Lower leg skin (tissue), 4 donors: ENCODE measurements at regions not wholly inside any gene's neighbourhood (a gene's known extent, or its start where the extent isn't known, plus 50 kb on each side); places are given as distances from the start of the nearest gene placed in this dataset.

Experiments
- DNase-seq, 2 donors: peaks; one replicate each; pipeline ENCODE4 v3.0.0-alpha.2; 2019; ENCODE audit warnings: low spot score in 2 of 2
- H3K4me3 ChIP-seq: fragments of 200-600 bp; sonication (generic); 2 replicates; pipeline ENCODE4 v1.5.1; 2017; ENCODE audit warnings: mild to moderate bottlenecking, low read depth; ENCODE audit not compliant: poor library complexity, severe bottlenecking
- CTCF ChIP-seq, 3 donors: fragments of 450-650 bp; IDR thresholded peaks; one replicate each; pipeline ENCODE4 v1.5.1; 2016; ENCODE audit warnings: antibody characterized with exemption in 3 of 3, mild to moderate bottlenecking in 3 of 3, moderate library complexity in 2 of 3
- POLR2A ChIP-seq, 2 donors: fragments of 450-650 bp; IDR thresholded peaks; one replicate each; pipeline ENCODE4 v1.6.1; 2016 to 2017; ENCODE audit warnings: antibody characterized with exemption in 2 of 2, mild to moderate bottlenecking in 1 of 2, moderate library complexity in 1 of 2
- WGBS, 2 donors: methylation state at CpG; one replicate each; pipeline ENCODE4 v1.1.5; 2018; 5-methylcytosine and 5-hydroxymethylcytosine counted together
- intact Hi-C: fragments of 100-400 bp; cut with DNase I; formaldehyde crosslinking; loops from one replicate; pipeline ENCODE4 v1.15.0; 2023; ENCODE audit warnings: low total_unique reads

- H3K4me3 ChIP-seq = no peak overlapping the region
- DNase-seq = no peak
- intact Hi-C loops = no loop called here
- whole genome bisulfite sequencing, 2 donors = 48% methylated on average over 1 of the region's 1 CpG
- TF ChIP-seq CTCF (IDR thresholded peaks at IDR 0.05) = no peak
Observed at GRCh38 chr7:136807598-136807997, 60.9 kb upstream of the CHRM2 start.

GRCh38 chr7:136803028-136803427 lies 65.4 kb upstream of the CHRM2 start:
- intact Hi-C loops = no loop called here
- DNase-seq = no peak
- 87 to 94% methylated on average over 2 of the region's 2 CpGs for WGBS, 2 donors
- H3K4me3 ChIP-seq = no peak overlapping the region
- TF ChIP-seq CTCF (IDR thresholded peaks at IDR 0.05) (no peak), POLR2A (IDR thresholded peaks at IDR 0.05) (no peak)

GRCh38 chr7:136783934-136784333 lies 84.5 kb upstream of the CHRM2 start:
- intact Hi-C loops = no loop called here
- TF ChIP-seq CTCF (IDR thresholded peaks at IDR 0.05) (no peak), POLR2A (IDR thresholded peaks at IDR 0.05) (no peak)
- no peak for DNase-seq
- no peak overlapping the region for H3K4me3 ChIP-seq
- WGBS, 2 donors = 78 to 84% methylated on average over 1 of the region's 1 CpG

GRCh38 chr7:136741941-136742340 lies 126.5 kb upstream of the CHRM2 start:
- DNase-seq = no peak
- H3K4me3 ChIP-seq = no peak overlapping the region
- intact Hi-C loops = no loop called here
- no peak for TF ChIP-seq POLR2A (IDR thresholded peaks at IDR 0.05)
- TF ChIP-seq CTCF (IDR thresholded peaks at IDR 0.05) = no peak
- WGBS, 2 donors = 67 to 70% methylated on average over 3 of the region's 3 CpGs

- H3K4me3 ChIP-seq = no peak overlapping the region
- DNase-seq = no peak
- intact Hi-C loops = no loop called here
- 74 to 77% methylated on average over 5 of the region's 5 CpGs for WGBS, 2 donors
- TF ChIP-seq POLR2A (IDR thresholded peaks at IDR 0.05) (no peak), CTCF (IDR thresholded peaks at IDR 0.05) (no peak)
Observed at GRCh38 chr7:136728945-136729344, 139.5 kb upstream of the CHRM2 start.

GRCh38 chr7:136726460-136726859 lies 142.0 kb upstream of the CHRM2 start:
- DNase-seq = no peak
- H3K4me3 ChIP-seq = no peak overlapping the region
- no peak for TF ChIP-seq POLR2A (IDR thresholded peaks at IDR 0.05)
- no peak for TF ChIP-seq CTCF (IDR thresholded peaks at IDR 0.05)
- 64 to 70% methylated on average over 2 of the region's 2 CpGs for WGBS, 2 donors
- intact Hi-C loops = no loop called here
